Mesenchymal stem cell (in vitro differentiated cells and primary cell): ENCODE measurements at regions not wholly inside any gene's neighbourhood (a gene's known extent, or its start where the extent isn't known, plus 50 kb on each side); places are given as distances from the start of the nearest gene placed in this dataset.

Source experiments
- DNase-seq: peaks from one replicate; pipeline ENCODE4 v3.0.0-alpha.2; 2013
- H2AFZ ChIP-seq: one replicate; pipeline ENCODE4 v1.6.1; 2013; ENCODE audit warnings: low read depth, mild to moderate bottlenecking, control low read depth, inconsistent platforms, low read length, moderate library complexity
- H2AK5ac ChIP-seq: 2 replicates; pipeline ENCODE4 v1.6.1; 2013; ENCODE audit warnings: low read length, moderate library complexity, mild to moderate bottlenecking, inconsistent platforms; ENCODE audit not compliant: severe bottlenecking
- H2BK120ac ChIP-seq: one replicate; pipeline ENCODE4 v1.6.1; 2013; ENCODE audit warnings: low read depth, mild to moderate bottlenecking, inconsistent platforms, low read length, moderate library complexity
- H2BK12ac ChIP-seq, 2 experiments: one replicate each; pipeline ENCODE4 v1.6.1; 2013; ENCODE audit warnings: inconsistent platforms in 2 of 2, low read length in 2 of 2, mild to moderate bottlenecking in 2 of 2, moderate library complexity in 2 of 2, control low read depth in 1 of 2
- H2BK15ac ChIP-seq: one replicate; pipeline ENCODE4 v1.6.1; 2013; ENCODE audit warnings: mild to moderate bottlenecking, low read depth, inconsistent platforms; ENCODE audit not compliant: poor library complexity, severe bottlenecking
- H2BK5ac ChIP-seq: 2 replicates; pipeline ENCODE4 v1.6.1; 2013; ENCODE audit warnings: low read depth, mild to moderate bottlenecking, low read length, control low read depth, inconsistent platforms; ENCODE audit not compliant: poor library complexity, severe bottlenecking
- H3K14ac ChIP-seq, 2 experiments: one replicate each; pipeline ENCODE4 v1.6.1; 2013; ENCODE audit warnings: inconsistent platforms in 2 of 2, low read length in 2 of 2, control low read depth in 1 of 2, mild to moderate bottlenecking in 1 of 2, moderate library complexity in 1 of 2
- H3K18ac ChIP-seq, 2 experiments: one replicate each; pipeline ENCODE4 v1.6.1; 2013; ENCODE audit warnings: inconsistent platforms in 2 of 2, low read length in 2 of 2, control low read depth in 1 of 2, low read depth in 1 of 2, mild to moderate bottlenecking in 1 of 2
- H3K23ac ChIP-seq, 2 experiments: one replicate each; pipeline ENCODE4 v1.6.1; 2013; ENCODE audit warnings: inconsistent platforms in 2 of 2, low read length in 2 of 2, mild to moderate bottlenecking in 2 of 2, moderate library complexity in 2 of 2, control low read depth in 1 of 2
- H3K27ac ChIP-seq: 2 replicates; pipeline ENCODE4 v1.5.1; 2013; ENCODE audit warnings: mild to moderate bottlenecking, moderate library complexity, low read length, control low read depth, inconsistent platforms; ENCODE audit not compliant: poor library complexity, severe bottlenecking
- H3K27me3 ChIP-seq, 2 experiments: 2 replicates each; pipeline versions ENCODE4 v1.6.1 to v1.7.0; 2013; ENCODE audit warnings: low read length in 2 of 2, mild to moderate bottlenecking in 2 of 2, moderate library complexity in 2 of 2, control low read depth in 1 of 2, inconsistent platforms in 1 of 2; ENCODE audit not compliant: control insufficient read depth in 1 of 2, insufficient read depth in 1 of 2
- H3K36me3 ChIP-seq, 2 experiments: 2 replicates each; pipeline versions ENCODE4 v1.6.1 to v1.7.0; 2013; ENCODE audit warnings: low read length in 2 of 2, control low read depth in 1 of 2, inconsistent platforms in 1 of 2, low read depth in 1 of 2, mild to moderate bottlenecking in 1 of 2; ENCODE audit not compliant: insufficient read depth in 2 of 2, control insufficient read depth in 1 of 2
- H3K4ac ChIP-seq, 2 experiments: one replicate each; pipeline ENCODE4 v1.6.1; 2013; ENCODE audit warnings: inconsistent platforms in 2 of 2, low read length in 2 of 2, mild to moderate bottlenecking in 2 of 2, moderate library complexity in 2 of 2, control low read depth in 1 of 2, low read depth in 1 of 2
- H3K4me1 ChIP-seq: 2 replicates; pipeline ENCODE4 v1.6.1; 2013; ENCODE audit warnings: low read depth, low read length, control low read depth; ENCODE audit not compliant: control insufficient read depth, insufficient read depth
- H3K4me2 ChIP-seq: 2 replicates; pipeline ENCODE4 v1.6.1; 2013; ENCODE audit warnings: low read length, mild to moderate bottlenecking, inconsistent platforms; ENCODE audit not compliant: poor library complexity, severe bottlenecking
- H3K4me3 ChIP-seq, 2 experiments: 2 replicates each; pipeline versions ENCODE4 v1.5.1 to v1.7.0; 2013; ENCODE audit warnings: low read length in 2 of 2, mild to moderate bottlenecking in 2 of 2, control low read depth in 1 of 2, low read depth in 1 of 2; ENCODE audit not compliant: insufficient read depth in 1 of 2
- H3K79me1 ChIP-seq: replicated peaks from 2 replicates; pipeline ENCODE4 v1.6.1; 2013; ENCODE audit warnings: mild to moderate bottlenecking, control low read depth, low read length, inconsistent platforms; ENCODE audit not compliant: poor library complexity, severe bottlenecking
- H3K9ac ChIP-seq: 2 replicates; pipeline ENCODE4 v1.7.0; 2013; ENCODE audit warnings: mild to moderate bottlenecking, low read length, moderate library complexity
- H3K9me3 ChIP-seq: 2 replicates; pipeline ENCODE4 v1.7.0; 2013; ENCODE audit warnings: mild to moderate bottlenecking, low read length; ENCODE audit not compliant: control insufficient read depth
- H4K8ac ChIP-seq: one replicate; pipeline ENCODE4 v1.6.1; 2013; ENCODE audit warnings: inconsistent platforms, mild to moderate bottlenecking, low read length, moderate library complexity
- H4K91ac ChIP-seq: one replicate; pipeline ENCODE4 v1.6.1; 2013; ENCODE audit warnings: mild to moderate bottlenecking, low read length, inconsistent platforms
- WGBS: methylation state at CpG from one replicate; pipeline ENCODE4 v1.1.7; 2013; ENCODE audit warnings: mixed read lengths; 5-methylcytosine and 5-hydroxymethylcytosine counted together

DNA sequence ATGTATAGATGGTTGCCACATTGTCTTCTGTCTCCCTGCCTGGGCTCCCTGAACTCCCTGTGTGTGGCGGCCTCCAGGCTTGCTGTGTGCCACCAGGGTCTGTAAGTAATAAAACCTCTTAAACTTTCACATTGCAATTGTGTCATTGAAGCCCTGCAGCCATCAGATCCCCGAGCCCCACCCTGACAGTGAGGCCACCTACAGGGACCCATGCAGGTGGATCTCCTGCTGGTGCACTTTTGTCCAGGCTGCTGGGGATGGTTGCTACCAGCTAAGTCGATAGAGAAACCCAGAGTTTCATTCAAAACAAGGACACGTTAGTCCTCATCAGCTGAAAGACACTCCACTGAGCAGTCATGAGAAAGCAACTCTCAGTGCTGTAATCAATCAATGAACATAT is 133.6 kb upstream of the PRICKLE2 start:
- H2BK5ac ChIP-seq: no peak overlapping the region
- no peak overlapping the region for H3K9ac ChIP-seq
- H4K8ac ChIP-seq: peak overlapping the region; percentile 15
- H3K27ac ChIP-seq: no peak overlapping the region
- H2BK15ac ChIP-seq: no peak overlapping the region
- H2AFZ ChIP-seq: no peak overlapping the region
- H3K79me1 ChIP-seq: no peaks in the 10 kb centered on the region
- no peaks in the 10 kb centered on the region for H3K27me3 ChIP-seq
- no peak overlapping the region for H2AK5ac ChIP-seq
- no peak for DNase-seq
- H3K4me2 ChIP-seq: no peak overlapping the region
- no peak overlapping the region for H3K18ac ChIP-seq
- H3K4me3 ChIP-seq: no peak overlapping the region
- no peak overlapping the region for H3K4ac ChIP-seq
- H2BK120ac ChIP-seq: no peak overlapping the region
- no peaks in the 10 kb centered on the region for H3K36me3 ChIP-seq
- WGBS: 91% methylated on average over 4 of the region's 4 CpGs
- no peak overlapping the region for H3K23ac ChIP-seq
- no peak overlapping the region for H3K14ac ChIP-seq
- H4K91ac ChIP-seq: no peak overlapping the region
- no peak overlapping the region for H2BK12ac ChIP-seq
- H3K4me1 ChIP-seq: peaks cover 6% of the 10 kb centered on the region
- no peaks in the 10 kb centered on the region for H3K9me3 ChIP-seq

DNA sequence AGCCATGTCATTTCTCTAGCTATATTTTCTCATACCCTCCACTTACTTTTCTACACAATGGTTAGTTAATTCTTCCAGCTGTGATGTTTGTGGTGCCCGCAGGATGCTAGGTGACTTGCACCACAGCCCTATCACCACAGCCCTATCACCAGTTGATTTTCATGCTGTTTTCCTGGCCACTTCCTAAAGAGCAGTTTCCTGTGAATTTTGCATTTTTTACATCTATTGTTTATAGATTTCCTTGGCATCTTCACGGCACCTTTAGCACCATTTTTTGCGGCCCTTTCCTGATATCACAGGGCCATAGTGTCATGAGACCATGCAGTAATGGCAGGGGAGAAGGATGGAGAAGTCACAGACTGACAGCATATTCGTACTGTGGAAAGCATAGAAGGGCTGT is 132.9 kb upstream of the PRICKLE2 start:
- H4K91ac ChIP-seq: no peak overlapping the region
- no peak overlapping the region for H2AFZ ChIP-seq
- H3K18ac ChIP-seq: no peak overlapping the region
- no peak overlapping the region for H2AK5ac ChIP-seq
- H2BK5ac ChIP-seq: no peak overlapping the region
- no peak overlapping the region for H3K4ac ChIP-seq
- H3K9ac ChIP-seq: no peak overlapping the region
- H3K27ac ChIP-seq: no peak overlapping the region
- WGBS: 87% methylated on average over 3 of the region's 4 CpGs
- no peaks in the 10 kb centered on the region for H3K36me3 ChIP-seq
- peaks cover 6% of the 10 kb centered on the region for H3K4me1 ChIP-seq
- H3K79me1 ChIP-seq: no peaks in the 10 kb centered on the region
- H3K23ac ChIP-seq: no peak overlapping the region
- H4K8ac ChIP-seq: no peak overlapping the region
- H3K9me3 ChIP-seq: no peaks in the 10 kb centered on the region
- no peak overlapping the region for H3K4me2 ChIP-seq
- H3K14ac ChIP-seq: no peak overlapping the region
- no peak overlapping the region for H2BK12ac ChIP-seq
- no peak overlapping the region for H2BK120ac ChIP-seq
- no peaks in the 10 kb centered on the region for H3K27me3 ChIP-seq
- no peak overlapping the region for H3K4me3 ChIP-seq
- no peak for DNase-seq
- H2BK15ac ChIP-seq: no peak overlapping the region

GRCh38 chr3:64357481-64357880 is 132.2 kb upstream of the PRICKLE2 start:
- Histone ChIP-seq H4K91ac (no peak overlapping the region), H3K23ac (no peak overlapping the region), H2AK5ac (no peak overlapping the region), H3K27me3 (no peaks in the 10 kb centered on the region), H3K14ac (no peak overlapping the region), H3K27ac (no peak overlapping the region), H3K9ac (no peak overlapping the region), H3K9me3 (no peaks in the 10 kb centered on the region), H2BK5ac (no peak overlapping the region), H3K36me3 (no peaks in the 10 kb centered on the region), H2BK12ac (no peak overlapping the region), H2BK15ac (no peak overlapping the region), H4K8ac (no peak overlapping the region), H2AFZ (no peak overlapping the region), H3K4me2 (no peak overlapping the region), H3K18ac (no peak overlapping the region), H3K79me1 (no peaks in the 10 kb centered on the region), H2BK120ac (no peak overlapping the region), H3K4ac (no peak overlapping the region), H3K4me3 (no peak overlapping the region), H3K4me1 (peaks cover 7% of the 10 kb centered on the region)
- DNase-seq: no peak

- Histone ChIP-seq H2BK5ac (no peak overlapping the region), H3K4me1 (peaks cover 12% of the 10 kb centered on the region)
Measured at GRCh38 chr3:64355401-64355807, 130.1 kb upstream of the PRICKLE2 start.

More at GRCh38 chr3:64355401-64355807, 130.1 kb upstream of the PRICKLE2 start:
- Histone ChIP-seq H3K79me1 (no peaks in the 10 kb centered on the region), H3K4ac (peak overlapping the region; percentile 20 to 90), H4K8ac (peak overlapping the region; percentile 79), H3K23ac (no peak overlapping the region), H3K9ac (peak overlapping the region; percentile 7), H3K27ac (peak overlapping the region; percentile 82), H2AK5ac (peak overlapping the region; percentile 70), H2BK120ac (peak overlapping the region; percentile 82), H3K4me3 (no peak overlapping the region), H3K9me3 (no peaks in the 10 kb centered on the region), H3K14ac (no peak overlapping the region), H4K91ac (peak overlapping the region; percentile 19), H2AFZ (peak overlapping the region; percentile 78), H3K27me3 (no peaks in the 10 kb centered on the region), H3K18ac (peak overlapping the region; percentile 89 to 91), H2BK12ac (peak overlapping the region; percentile 7 to 95), H3K36me3 (no peaks in the 10 kb centered on the region), H3K4me2 (peak overlapping the region; percentile 19), H2BK15ac (no peak overlapping the region)
- WGBS: 18% methylated on average over 2 of the region's 3 CpGs
- peak; percentile 77 for DNase-seq
